H1 (cell line): ENCODE measurements at regions not wholly inside any gene's neighbourhood (a gene's known extent, or its start where the extent isn't known, plus 50 kb on each side); places are given as distances from the start of the nearest gene placed in this dataset.
"Not testable (repeated sequence)": the region's sequence is repeated elsewhere in the genome, so short reads cannot be mapped to it uniquely, and the experiment has no call there.

Source experiments
- CTCF ChIA-PET: fragments of 300-600 bp; sonication (Branson Sonifier 250); formaldehyde crosslinking; loops from one replicate; lab custom pipeline; 2021; ENCODE audit not compliant: partially characterized antibody; lab: Charles Lee
- POLR2A ChIA-PET: fragments of 300-600 bp; sonication (Branson Sonifier 250); formaldehyde crosslinking; loops from one replicate; lab custom pipeline; 2021; ENCODE audit warnings: inconsistent platforms; ENCODE audit not compliant: partially characterized antibody; lab: Charles Lee
- DNase-seq, 2 experiments: peaks; one replicate each; pipeline versions ENCODE4 v3.0.0 to v3.0.0-alpha.2; 2010 to 2022; ENCODE audit warnings: low spot score in 2 of 2, low read depth in 1 of 2, mixed read lengths in 1 of 2
- FAIRE-seq: peaks from 2 replicates; lab custom pipeline; 2011; peaks lifted over from hg19 to GRCh38; lab: Jason Lieb, UNC
- H2AFZ ChIP-seq: 2 replicates; pipeline ENCODE4 v1.8.1; 2012; ENCODE audit warnings: low read length, inconsistent platforms
- H2AK5ac ChIP-seq: 2 replicates; pipeline ENCODE4 v1.6.1; 2013; ENCODE audit warnings: low read depth, low read length
- H2BK120ac ChIP-seq: replicated peaks from 2 replicates; pipeline ENCODE3; 2013; ENCODE audit warnings: low read depth, low read length, inconsistent platforms
- H2BK12ac ChIP-seq: 2 replicates; pipeline ENCODE4 v1.6.1; 2013; ENCODE audit warnings: low read depth, low read length
- H2BK15ac ChIP-seq: 2 replicates; pipeline ENCODE4 v1.6.1; 2013; ENCODE audit warnings: low read length
- H2BK20ac ChIP-seq: 2 replicates; pipeline ENCODE4 v1.6.1; 2013; ENCODE audit warnings: low read length
- H2BK5ac ChIP-seq: 2 replicates; pipeline ENCODE4 v1.6.1; 2013; ENCODE audit warnings: low read depth, low read length
- H3K14ac ChIP-seq: 2 replicates; pipeline ENCODE4 v1.6.1; 2013; ENCODE audit warnings: inconsistent platforms; ENCODE audit not compliant: insufficient read length
- H3K18ac ChIP-seq: 2 replicates; pipeline ENCODE4 v1.6.1; 2013; ENCODE audit warnings: low read length; ENCODE audit errors: extremely low read depth
- H3K23ac ChIP-seq: 2 replicates; pipeline ENCODE4 v1.6.1; 2013; ENCODE audit warnings: inconsistent platforms; ENCODE audit not compliant: insufficient read length
- H3K23me2 ChIP-seq: 2 replicates; pipeline ENCODE4 v1.6.1; 2013; ENCODE audit warnings: low read depth, low read length
- H3K27ac ChIP-seq: 2 replicates; pipeline ENCODE4 v1.6.1; 2011; ENCODE audit warnings: low read depth, low read length, inconsistent platforms
- H3K27me3 ChIP-seq, 4 experiments: replicated peaks in 1 of 4; 1 replicate in 1 of 4; 2 replicates in 3 of 4; pipeline versions ENCODE4 v1.6.1 to v1.8.1; 2011 to 2013; ENCODE audit warnings: low read length in 3 of 4, mild to moderate bottlenecking in 3 of 4, inconsistent platforms in 2 of 4, mixed read lengths in 2 of 4, moderate library complexity in 1 of 4; ENCODE audit not compliant: control insufficient read depth in 3 of 4, insufficient read depth in 3 of 4; ENCODE audit errors: extremely low read depth in 1 of 4
- H3K36me3 ChIP-seq, 4 experiments: 2 replicates each; pipeline versions ENCODE4 v1.6.1 to v1.8.1; 2011 to 2013; ENCODE audit warnings: mild to moderate bottlenecking in 4 of 4, low read length in 3 of 4, moderate library complexity in 2 of 4, control low read depth in 1 of 4, inconsistent platforms in 1 of 4; ENCODE audit not compliant: insufficient read depth in 4 of 4, control insufficient read depth in 2 of 4
- H3K4ac ChIP-seq: replicated peaks from 2 replicates; pipeline ENCODE3; 2013; ENCODE audit warnings: low read length, low read depth, mixed read lengths, inconsistent platforms; ENCODE audit not compliant: insufficient read length
- H3K4me1 ChIP-seq, 4 experiments: replicated peaks in 1 of 4; 1 replicate in 1 of 4; 2 replicates in 3 of 4; pipeline versions ENCODE4 v1.6.1 to v1.8.1; 2011 to 2013; ENCODE audit warnings: low read length in 3 of 4, inconsistent platforms in 2 of 4, mixed read lengths in 1 of 4; ENCODE audit not compliant: insufficient read depth in 4 of 4, control insufficient read depth in 3 of 4
- H3K4me2 ChIP-seq, 2 experiments: 2 replicates each; pipeline versions ENCODE4 v1.6.1 to v1.8.1; 2011 to 2013; ENCODE audit warnings: low read depth in 2 of 2, low read length in 2 of 2, control low read depth in 1 of 2, inconsistent platforms in 1 of 2, mild to moderate bottlenecking in 1 of 2; ENCODE audit not compliant: insufficient read depth in 1 of 2
- H3K4me3 ChIP-seq, 4 experiments: fragments of 200-600, 300-600 bp in 1 of 4; sonication (generic), shearing (Covaris generic), sonication (Bioruptor Twin) in 1 of 4; 2 replicates each; pipeline versions ENCODE4 v1.5.1 to v1.8.1; 2011 to 2016; ENCODE audit warnings: low read length in 4 of 4, low read depth in 3 of 4, control low read depth in 2 of 4, inconsistent platforms in 2 of 4, mild to moderate bottlenecking in 2 of 4, mixed read lengths in 1 of 4, moderate library complexity in 1 of 4; ENCODE audit not compliant: insufficient read depth in 2 of 4; ENCODE audit errors: extremely low read depth in 1 of 4
- H3K56ac ChIP-seq: replicated peaks from 2 replicates; pipeline ENCODE3; 2013; ENCODE audit warnings: low read depth, mild to moderate bottlenecking, mixed read lengths, low read length, inconsistent platforms; ENCODE audit not compliant: insufficient read length
- H3K79me1 ChIP-seq: 2 replicates; pipeline ENCODE4 v1.6.1; 2013; ENCODE audit warnings: low read depth, low read length, control low read depth
- H3K79me2 ChIP-seq, 2 experiments: 2 replicates each; pipeline versions ENCODE4 v1.6.1 to v1.8.1; 2012 to 2013; ENCODE audit warnings: low read length in 2 of 2, mild to moderate bottlenecking in 2 of 2, inconsistent platforms in 1 of 2; ENCODE audit not compliant: insufficient read depth in 2 of 2, control insufficient read depth in 1 of 2
- H3K9ac ChIP-seq, 4 experiments: replicated peaks in 1 of 4; 1 replicate in 1 of 4; 2 replicates in 3 of 4; pipeline versions ENCODE4 v1.6.1 to v1.8.1; 2011 to 2013; ENCODE audit warnings: low read depth in 3 of 4, low read length in 3 of 4, control low read depth in 2 of 4, mild to moderate bottlenecking in 2 of 4, moderate library complexity in 2 of 4, inconsistent platforms in 1 of 4; ENCODE audit errors: extremely low read depth in 1 of 4
- H3K9me3 ChIP-seq, 2 experiments: 2 replicates each; pipeline versions ENCODE4 v1.6.1 to v1.8.1; 2012 to 2013; ENCODE audit warnings: mild to moderate bottlenecking in 2 of 2, moderate library complexity in 2 of 2, control low read depth in 1 of 2, inconsistent platforms in 1 of 2, low read depth in 1 of 2, low read length in 1 of 2, mixed read lengths in 1 of 2; ENCODE audit not compliant: insufficient read depth in 2 of 2
- H4K20me1 ChIP-seq, 2 experiments: replicated peaks in 1 of 2; 2 replicates each; pipeline versions ENCODE3 to v1.8.1; 2011 to 2013; ENCODE audit warnings: inconsistent platforms in 2 of 2, low read length in 2 of 2, mild to moderate bottlenecking in 1 of 2; ENCODE audit not compliant: insufficient read depth in 2 of 2, control insufficient read depth in 1 of 2
- H4K5ac ChIP-seq: 2 replicates; pipeline ENCODE4 v1.6.1; 2013; ENCODE audit warnings: low read length, low read depth, mixed read lengths, inconsistent platforms; ENCODE audit not compliant: insufficient read length
- H4K8ac ChIP-seq: 2 replicates; pipeline ENCODE4 v1.8.0; 2013; ENCODE audit warnings: mild to moderate bottlenecking, moderate library complexity, low read length, inconsistent platforms; ENCODE audit not compliant: insufficient read depth; ENCODE audit errors: extremely low read depth
- H4K91ac ChIP-seq: replicated peaks from 2 replicates; pipeline ENCODE3; 2013; ENCODE audit warnings: low read length, mixed read lengths, inconsistent platforms; ENCODE audit not compliant: insufficient read length
- whole genome bisulfite sequencing, 2 experiments: shearing (Covaris generic) in 1 of 2; methylation state at CpG; one replicate each; pipeline versions ENCODE4 v1.1.6 to v1.1.7; 2013 to 2015; ENCODE audit warnings: low lambda C conversion rate in 2 of 2, mixed read lengths in 2 of 2, inconsistent platforms in 1 of 2, low coverage in 1 of 2, missing lambda C conversion rate in 1 of 2; ENCODE audit not compliant: insufficient replicate concordance in 2 of 2, insufficient coverage in 1 of 2, insufficient read length in 1 of 2; ENCODE audit errors: extremely low coverage in 1 of 2, missing lambda C conversion rate in 1 of 2; 5-methylcytosine and 5-hydroxymethylcytosine counted together

DNA sequence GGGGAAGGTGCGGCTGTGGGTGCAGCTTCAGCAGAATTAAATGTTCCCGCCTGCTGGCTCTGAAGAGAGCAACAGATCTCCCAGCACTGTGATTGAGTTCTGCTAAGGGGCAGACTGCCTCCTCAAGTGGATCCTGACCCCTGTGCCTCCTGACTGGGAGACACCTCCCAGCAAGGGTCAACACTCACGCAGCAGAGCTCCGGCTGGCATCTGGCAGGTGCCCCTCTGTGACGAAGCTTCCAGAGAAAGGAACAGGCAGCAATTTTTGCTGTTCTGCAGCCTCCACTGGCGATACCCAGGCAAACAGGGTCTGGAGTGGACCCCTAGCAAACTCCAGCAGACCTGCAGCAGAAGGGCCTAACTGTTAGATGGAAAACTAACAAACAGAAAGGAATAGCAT lies 454.3 kb upstream of the MIR17HG start:
- H4K5ac ChIP-seq, H3K9me3 ChIP-seq, H2BK15ac ChIP-seq, POLR2A ChIA-PET, DNase-seq, H2AFZ ChIP-seq, H3K79me2 ChIP-seq, H3K23ac ChIP-seq, H2BK120ac ChIP-seq, H4K20me1 ChIP-seq, H3K79me1 ChIP-seq, FAIRE-seq, H2BK5ac ChIP-seq, H3K27ac ChIP-seq, H3K23me2 ChIP-seq, H3K4me3 ChIP-seq, H2BK12ac ChIP-seq, H3K36me3 ChIP-seq, H3K4ac ChIP-seq, H3K18ac ChIP-seq, H4K8ac ChIP-seq, CTCF ChIA-PET, H3K4me1 ChIP-seq, H3K9ac ChIP-seq, H3K14ac ChIP-seq, H2BK20ac ChIP-seq, H3K56ac ChIP-seq, H3K4me2 ChIP-seq, H3K27me3 ChIP-seq, H4K91ac ChIP-seq, H2AK5ac ChIP-seq: not testable (repeated sequence)
- WGBS, 2 experiments: 73% methylated on average over 4 of the region's 6 CpGs; no CpG with 5 or more reads in 1 of the 2 experiments
